ENCODE measurements at regions not wholly inside any gene's neighbourhood (a gene's known extent, or its start where the extent isn't known, plus 50 kb on each side); places are given as distances from the start of the nearest gene placed in this dataset.

DNA sequence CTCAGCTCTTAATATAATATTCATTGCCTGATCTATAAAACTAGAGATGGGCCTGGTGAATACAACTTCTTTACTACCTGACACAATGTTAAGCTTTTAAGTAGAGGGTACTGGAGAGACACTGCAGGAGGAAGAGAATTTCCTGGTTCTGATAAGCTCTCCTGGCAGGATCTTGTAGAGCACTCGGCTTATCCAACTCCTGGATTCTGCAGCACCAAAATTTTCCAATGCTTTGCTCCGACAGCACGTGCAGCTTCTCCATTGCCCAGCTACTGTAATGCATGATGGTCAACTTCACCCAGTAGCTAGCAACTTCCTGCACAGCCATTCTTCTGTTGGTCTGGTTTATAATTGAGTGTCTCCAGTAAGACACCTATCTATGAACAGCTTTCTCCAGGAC lies 686.2 kb upstream of the BOD1L1 start:
- Histone ChIP-seq H2BK120ac (ENCODE audit: low read depth, low read length, poor library complexity, severe bottlenecking) (no peak overlapping the region), H2BK5ac (ENCODE audit: insufficient read length, low read length) (no peak overlapping the region), H4K91ac (ENCODE audit: insufficient read length, low read depth, low read length) (no peak overlapping the region), H2AK5ac (ENCODE audit: insufficient read length, low read length) (no peak overlapping the region), H2BK12ac (ENCODE audit: insufficient read length, low read depth, low read length) (no peak overlapping the region), H3K18ac (ENCODE audit: insufficient read length, low read depth, low read length) (no peak overlapping the region), H3K79me1 (ENCODE audit: insufficient read depth, low read depth, low read length, poor library complexity, severe bottlenecking) (no peaks in the 10 kb centered on the region), H2AFZ (ENCODE audit: low read length) (no peak overlapping the region), H2BK15ac (ENCODE audit: low read depth, low read length) (no peak overlapping the region), H3K23ac (ENCODE audit: insufficient read length, low read depth, low read length) (no peak overlapping the region), H3K14ac (ENCODE audit: insufficient read depth, low read length) (no peak overlapping the region), H3K4ac (ENCODE audit: low read depth, low read length) (no peak overlapping the region), H3K4me1 (ENCODE audit: insufficient read depth, low read length) (no peaks in the 10 kb centered on the region), H3K27ac (ENCODE audit: insufficient read length, low read depth, low read length) (no peak overlapping the region), H3K4me2 (ENCODE audit: insufficient read depth, insufficient read length, low read length) (no peak overlapping the region), H4K20me1 (ENCODE audit: control insufficient read depth, insufficient read depth, insufficient read length) (no peaks in the 10 kb centered on the region), H3T11ph (ENCODE audit: low read length) (no peak overlapping the region), H3K56ac (ENCODE audit: insufficient read length, low read depth, low read length) (no peak overlapping the region), H3K9ac (ENCODE audit: extremely low read depth, insufficient read length, low read length) (no peak overlapping the region), H4K5ac (ENCODE audit: insufficient read length, low read depth, low read length) (no peak overlapping the region), H4K8ac (replicated peaks; ENCODE audit: insufficient read length, low read depth, low read length) (no peak overlapping the region), H3K27me3 (ENCODE audit: insufficient read depth, low read length) (no peaks in the 10 kb centered on the region), H3K79me2 (ENCODE audit: insufficient read depth, low read length) (no peaks in the 10 kb centered on the region), H3K9me3 (ENCODE audit: control insufficient read depth, low read depth, low read length) (no peaks in the 10 kb centered on the region), H2BK20ac (ENCODE audit: low read depth, low read length, poor library complexity, severe bottlenecking) (no peak overlapping the region), H3K23me2 (ENCODE audit: insufficient read length, low read depth, low read length, poor library complexity, severe bottlenecking) (no peaks in the 10 kb centered on the region)
- H3K27ac Mint-ChIP-seq = no peak overlapping the region
- WGBS (ENCODE audit: extremely low coverage, insufficient read length, low lambda C conversion rate) = no CpG with 5 or more reads among the region's 3 CpGs
- DNase-seq = no peak
- no peaks in the 10 kb centered on the region for H3K27me3 Mint-ChIP-seq (ENCODE audit: low read depth)
- H3K4me1 Mint-ChIP-seq = peaks cover 5 to 7% of the 10 kb centered on the region in 2 experiments
- no peaks in the 10 kb centered on the region for H3K36me3 Mint-ChIP-seq (ENCODE audit: insufficient read depth in 1 of 3, low read depth in 3 of 3)
- H3K9me3 Mint-ChIP-seq = no peaks in the 10 kb centered on the region
- no peak overlapping the region for H3K4me3 Mint-ChIP-seq
- TF ChIP-seq CTCF (conservative IDR thresholded peaks at IDR 0.05) = no peak

All from H9 (cell line).